ENCODE measurements at regions not wholly inside any gene's neighbourhood (a gene's known extent, or its start where the extent isn't known, plus 50 kb on each side); places are given as distances from the start of the nearest gene placed in this dataset.

DNA sequence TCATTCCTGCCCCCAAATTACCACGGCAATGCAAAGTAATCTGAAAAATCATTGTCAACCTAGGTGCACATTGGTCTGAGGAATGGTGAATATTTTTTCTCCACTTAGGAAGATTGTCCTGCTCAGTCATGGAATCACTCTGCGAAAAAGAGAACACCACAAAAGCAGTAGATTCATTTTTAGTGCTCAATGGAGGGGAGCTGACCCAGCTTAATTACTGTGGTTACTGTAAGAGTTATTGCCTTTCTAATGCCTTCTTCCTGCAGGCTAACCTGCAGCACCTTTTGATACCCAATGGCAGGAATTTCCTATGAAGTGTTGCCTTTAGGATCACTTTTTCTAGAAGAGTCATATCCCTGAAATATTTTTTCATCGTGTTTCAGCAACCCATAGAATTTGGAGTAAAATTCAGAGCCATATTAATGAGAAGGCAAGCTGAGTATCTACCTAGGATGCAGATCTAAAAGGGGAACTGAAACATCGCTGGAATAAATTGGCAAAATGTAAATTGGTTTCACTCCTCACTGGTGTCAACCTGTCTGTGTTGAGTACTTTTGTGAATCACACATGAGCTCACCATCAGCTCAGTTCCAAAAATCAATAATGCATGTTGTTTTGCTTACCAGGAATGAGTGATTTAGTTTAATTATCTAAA, 464.5 kb downstream of the CSNK1G3 start:
- TF ChIP-seq SIN3A (conservative IDR thresholded peaks at IDR 0.05 in 1 of 2, IDR thresholded peaks at IDR 0.05 in 1 of 2; ENCODE audit: low read depth in 1 of 2, low read length in 2 of 2) = no peak
- no peak for TF ChIP-seq PHF8 (conservative IDR thresholded peaks at IDR 0.05; ENCODE audit: low read depth, low read length)
- TF ChIP-seq, protein P1, sequence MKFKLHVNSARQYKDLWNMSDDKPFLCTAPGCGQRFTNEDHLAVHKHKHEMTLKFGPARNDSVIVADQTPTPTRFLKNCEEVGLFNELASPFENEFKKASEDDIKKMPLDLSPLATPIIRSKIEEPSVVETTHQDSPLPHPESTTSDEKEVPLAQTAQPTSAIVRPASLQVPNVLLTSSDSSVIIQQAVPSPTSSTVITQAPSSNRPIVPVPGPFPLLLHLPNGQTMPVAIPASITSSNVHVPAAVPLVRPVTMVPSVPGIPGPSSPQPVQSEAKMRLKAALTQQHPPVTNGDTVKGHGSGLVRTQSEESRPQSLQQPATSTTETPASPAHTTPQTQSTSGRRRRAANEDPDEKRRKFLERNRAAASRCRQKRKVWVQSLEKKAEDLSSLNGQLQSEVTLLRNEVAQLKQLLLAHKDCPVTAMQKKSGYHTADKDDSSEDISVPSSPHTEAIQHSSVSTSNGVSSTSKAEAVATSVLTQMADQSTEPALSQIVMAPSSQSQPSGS (IDR thresholded peaks at IDR 0.05; ENCODE audit: low read length) = no peak
- Histone ChIP-seq H2BK120ac (replicated peaks; ENCODE audit: low read depth, low read length) (no peak overlapping the region), H3K79me2 (ENCODE audit: control insufficient read depth in 1 of 2, insufficient read depth in 2 of 2, low read length in 2 of 2) (no peaks in the 10 kb centered on the region), H4K8ac (ENCODE audit: extremely low read depth, insufficient read depth, low read length) (no peak overlapping the region), H3K27me3 (replicated peaks in 1 of 4; ENCODE audit: control insufficient read depth in 3 of 4, extremely low read depth in 1 of 4, insufficient read depth in 3 of 4, low read length in 3 of 4) (no peaks in the 10 kb centered on the region), H3K4ac (replicated peaks; ENCODE audit: insufficient read length, low read depth, low read length) (no peak overlapping the region), H3K9me3 (ENCODE audit: insufficient read depth in 2 of 2, low read depth in 1 of 2, low read length in 1 of 2) (0 out of 4 replicates have a peak, but pooled peaks cover 0 to 4% of the 10 kb centered on the region in 2 experiments), H2BK15ac (ENCODE audit: low read length) (no peak overlapping the region), H3K14ac (ENCODE audit: insufficient read length) (no peak overlapping the region), H3K23me2 (ENCODE audit: low read depth, low read length) (no peaks in the 10 kb centered on the region), H2AK5ac (ENCODE audit: low read depth, low read length) (no peak overlapping the region), H3K4me1 (replicated peaks in 1 of 4; ENCODE audit: control insufficient read depth in 3 of 4, insufficient read depth in 4 of 4, low read length in 3 of 4) (no peaks in the 10 kb centered on the region), H3K36me3 (ENCODE audit: control insufficient read depth in 2 of 4, insufficient read depth in 4 of 4, low read length in 3 of 4) (no peaks in the 10 kb centered on the region), H3K4me3 (ENCODE audit: extremely low read depth in 1 of 4, insufficient read depth in 2 of 4, low read depth in 3 of 4, low read length in 4 of 4) (no peak overlapping the region), H4K91ac (replicated peaks; ENCODE audit: insufficient read length, low read length) (no peak overlapping the region), H3K18ac (ENCODE audit: extremely low read depth, low read length) (no peak overlapping the region), H2AFZ (ENCODE audit: low read length) (0 out of 2 replicates have a peak overlapping the region, but pooled peaks have one; percentile 70), H4K20me1 (replicated peaks in 1 of 2; ENCODE audit: control insufficient read depth in 1 of 2, insufficient read depth in 2 of 2, low read length in 2 of 2) (no peaks in the 10 kb centered on the region), H3K4me2 (ENCODE audit: insufficient read depth in 1 of 2, low read depth in 2 of 2, low read length in 2 of 2) (no peak overlapping the region), H3K27ac (ENCODE audit: low read depth, low read length) (no peak overlapping the region), H3K79me1 (ENCODE audit: low read depth, low read length) (no peaks in the 10 kb centered on the region), H2BK12ac (ENCODE audit: low read depth, low read length) (no peak overlapping the region), H3K23ac (ENCODE audit: insufficient read length) (no peak overlapping the region), H3K9ac (replicated peaks in 1 of 4; ENCODE audit: extremely low read depth in 1 of 4, low read depth in 3 of 4, low read length in 3 of 4) (no peak overlapping the region), H4K5ac (ENCODE audit: insufficient read length, low read depth, low read length) (no peak overlapping the region), H3K56ac (replicated peaks; ENCODE audit: insufficient read length, low read depth, low read length) (no peak overlapping the region), H2BK5ac (ENCODE audit: low read depth, low read length) (no peak overlapping the region), H2BK20ac (ENCODE audit: low read length) (no peak overlapping the region)
- ChIA-PET CTCF (ENCODE audit: partially characterized antibody) (no interaction called here), POLR2A (ENCODE audit: partially characterized antibody) (interaction anchor here (0.7 to 1.4 kb wide), 2 partner anchors 10 to 31 kb away, joined by 3 to 4 read pairs; no protein-coding TSS in a partner anchor)
- no peak for FAIRE-seq
- WGBS, 2 experiments (ENCODE audit: extremely low coverage in 1 of 2, insufficient coverage in 1 of 2, insufficient read length in 1 of 2, insufficient replicate concordance in 2 of 2, low coverage in 1 of 2, low lambda C conversion rate in 2 of 2, missing lambda C conversion rate in 1 of 2) = 90% methylated on average over 4 of the region's 4 CpGs; no CpG with 5 or more reads in 1 of the 2 experiments
- no peak for DNase-seq (ENCODE audit: low read depth in 1 of 2, low spot score in 2 of 2)

Measured in H1 (cell line).